Smooth muscle cell (in vitro differentiated cells): ENCODE measurements at regions not wholly inside any gene's neighbourhood (a gene's known extent, or its start where the extent isn't known, plus 50 kb on each side); places are given as distances from the start of the nearest gene placed in this dataset.
A peak's percentile ranks its signal among the peaks of the same experiment; 100 is the strongest.

ENCODE experiments used
- DNase-seq: peaks from one replicate; lab custom pipeline; 2025; ENCODE audit not compliant: unreplicated experiment; lab: John Stamatoyannopoulos, UW
- H2AFZ ChIP-seq: fragments of 200-600 bp; sonication (generic); 2 replicates; pipeline ENCODE4 v1.6.0; 2016; ENCODE audit warnings: antibody characterized with exemption, low read depth, mild to moderate bottlenecking
- H3F3A ChIP-seq: fragments of 200-600 bp; sonication (generic); 2 replicates; pipeline ENCODE4 v1.6.0; 2017; ENCODE audit warnings: antibody characterized with exemption, low read depth
- H3K27ac ChIP-seq: fragments of 200-600 bp; sonication (generic); 2 replicates; pipeline ENCODE4 v1.5.1; 2016; ENCODE audit warnings: low read depth, mild to moderate bottlenecking
- H3K27me3 ChIP-seq: fragments of 200-600 bp; sonication (generic); 2 replicates; pipeline ENCODE4 v1.6.1; 2016; ENCODE audit warnings: low read depth, mild to moderate bottlenecking
- H3K36me3 ChIP-seq: fragments of 200-600 bp; sonication (generic); 2 replicates; pipeline ENCODE4 v1.5.1; 2016; ENCODE audit warnings: low read depth
- H3K4me1 ChIP-seq: fragments of 200-600 bp; sonication (generic); 2 replicates; pipeline ENCODE4 v1.5.1; 2016; ENCODE audit warnings: low read depth
- H3K4me2 ChIP-seq: fragments of 200-600 bp; sonication (generic); 2 replicates; pipeline ENCODE4 v1.6.0; 2016; ENCODE audit warnings: mild to moderate bottlenecking
- H3K4me3 ChIP-seq: fragments of 200-600 bp; sonication (generic); 2 replicates; pipeline ENCODE4 v1.5.1; 2016; ENCODE audit warnings: mild to moderate bottlenecking
- H3K79me2 ChIP-seq: fragments of 200-600 bp; sonication (generic); 2 replicates; pipeline ENCODE4 v1.6.0; 2016; ENCODE audit warnings: low read depth, mild to moderate bottlenecking
- H3K9ac ChIP-seq: fragments of 200-600 bp; sonication (generic); 2 replicates; pipeline ENCODE4 v1.6.0; 2016; ENCODE audit warnings: low read depth
- H3K9me3 ChIP-seq: fragments of 200-600 bp; sonication (generic); replicated peaks from 2 replicates; pipeline ENCODE4 v1.5.1; 2016; ENCODE audit warnings: low read depth
- H4K20me1 ChIP-seq: fragments of 200-600 bp; sonication (generic); 2 replicates; pipeline ENCODE4 v1.6.0; 2016; ENCODE audit warnings: low read depth
- CTCF ChIP-seq: fragments of 200-600 bp; sonication (generic); IDR thresholded peaks from 2 replicates; pipeline ENCODE4 v1.5.1; 2017; ENCODE audit warnings: borderline replicate concordance, mild to moderate bottlenecking, antibody characterized with exemption; ENCODE audit not compliant: insufficient read depth, poor library complexity, severe bottlenecking
- WGBS: methylation state at CpG from one replicate; pipeline ENCODE4 v1.1.7; 2016; ENCODE audit warnings: low lambda C conversion rate; 5-methylcytosine and 5-hydroxymethylcytosine counted together

DNA sequence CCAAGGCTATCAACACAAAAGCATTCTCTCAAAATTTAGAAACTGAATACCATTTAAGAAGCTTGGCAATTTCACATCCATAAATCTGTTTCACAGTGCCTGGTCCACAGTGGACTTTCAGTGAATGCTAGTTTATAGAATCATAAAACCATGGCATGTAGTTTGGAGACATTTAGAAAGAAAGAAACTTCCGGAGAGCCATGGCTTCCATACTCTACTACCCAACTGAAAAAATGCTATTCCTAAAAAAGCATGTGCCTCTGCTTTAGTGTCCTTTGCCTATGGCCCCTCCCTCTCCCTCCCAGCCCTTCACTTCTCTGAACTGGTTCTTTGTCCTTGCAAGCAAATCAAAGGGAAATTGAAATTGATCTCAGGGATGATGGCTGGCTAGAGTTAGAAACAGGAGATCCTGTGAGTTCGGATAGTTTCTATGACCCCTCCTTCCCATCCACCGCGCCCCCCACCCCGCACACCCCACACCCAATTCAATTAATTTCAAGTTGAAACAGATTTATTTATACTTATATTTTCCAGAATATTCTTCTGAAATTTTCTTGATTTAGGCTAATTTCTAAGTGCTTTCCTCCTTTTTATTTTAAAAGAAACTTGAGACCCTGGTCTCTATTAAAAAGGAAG is 248.3 kb downstream of the TRIB2 start:
- no peak overlapping the region for H3K9ac ChIP-seq
- 68% methylated on average over 5 of the region's 5 CpGs for WGBS
- H3K4me2 ChIP-seq = no peak overlapping the region
- no peaks in the 10 kb centered on the region for H3K27me3 ChIP-seq
- no peaks in the 10 kb centered on the region for H3K9me3 ChIP-seq
- H4K20me1 ChIP-seq = no peaks in the 10 kb centered on the region
- no peak overlapping the region for H2AFZ ChIP-seq
- TF ChIP-seq CTCF = no peak
- no peak overlapping the region for H3K4me3 ChIP-seq
- no peaks in the 10 kb centered on the region for H3F3A ChIP-seq
- no peaks in the 10 kb centered on the region for H3K36me3 ChIP-seq
- no peaks in the 10 kb centered on the region for H3K79me2 ChIP-seq
- DNase-seq = no peak
- no peak overlapping the region for H3K27ac ChIP-seq
- peaks cover 6% of the 10 kb centered on the region for H3K4me1 ChIP-seq

GRCh38 chr2:12965540-12966269 is 249.0 kb downstream of the TRIB2 start:
- no peaks in the 10 kb centered on the region for H3F3A ChIP-seq
- H3K4me2 ChIP-seq = peak overlapping the region; percentile 42
- H3K9ac ChIP-seq = peak overlapping the region; percentile 30
- no peaks in the 10 kb centered on the region for H3K36me3 ChIP-seq
- no peak overlapping the region for H2AFZ ChIP-seq
- no peaks in the 10 kb centered on the region for H4K20me1 ChIP-seq
- H3K9me3 ChIP-seq = no peaks in the 10 kb centered on the region
- no peaks in the 10 kb centered on the region for H3K27me3 ChIP-seq
- H3K4me1 ChIP-seq = peaks cover 6% of the 10 kb centered on the region
- TF ChIP-seq CTCF = no peak
- peak overlapping the region; percentile 50 for H3K27ac ChIP-seq
- no peak for DNase-seq
- no peaks in the 10 kb centered on the region for H3K79me2 ChIP-seq
- no peak overlapping the region for H3K4me3 ChIP-seq

- Histone ChIP-seq H3K79me2 (no peaks in the 10 kb centered on the region), H3K27me3 (no peaks in the 10 kb centered on the region), H3K36me3 (no peaks in the 10 kb centered on the region), H4K20me1 (no peaks in the 10 kb centered on the region), H2AFZ (no peak overlapping the region), H3K9me3 (no peaks in the 10 kb centered on the region), H3K4me1 (no peaks in the 10 kb centered on the region), H3K27ac (no peak overlapping the region), H3F3A (no peaks in the 10 kb centered on the region), H3K9ac (no peak overlapping the region), H3K4me3 (no peak overlapping the region), H3K4me2 (no peak overlapping the region)
- DNase-seq = no peak
- no peak for TF ChIP-seq CTCF
- WGBS = 88% methylated on average over 1 of the region's 1 CpG
Measured at GRCh38 chr2:12967804-12968203, 251.1 kb downstream of the TRIB2 start.

DNA sequence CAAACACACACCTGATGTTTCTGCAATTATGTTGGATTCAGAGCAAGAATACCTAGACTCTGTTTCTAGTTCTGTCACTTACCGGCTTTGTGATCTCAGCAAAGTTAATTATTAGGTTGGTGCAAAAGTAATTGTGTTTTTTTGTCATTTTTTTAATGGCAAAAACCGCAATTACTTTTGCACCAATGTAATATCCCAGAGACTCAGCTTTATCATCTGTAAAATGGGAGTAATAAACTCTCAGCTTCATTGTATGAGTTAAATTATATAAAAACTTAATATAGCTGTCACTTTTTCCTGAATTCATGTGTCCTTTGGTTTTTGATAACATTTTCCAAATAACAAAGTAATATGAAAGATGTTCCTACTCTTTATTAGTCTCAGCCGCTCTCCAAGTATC is 251.7 kb downstream of the TRIB2 start:
- H3K4me2 ChIP-seq = no peak overlapping the region
- H3K27ac ChIP-seq = no peak overlapping the region
- H3K79me2 ChIP-seq = no peaks in the 10 kb centered on the region
- H3K9ac ChIP-seq = no peak overlapping the region
- H3K4me1 ChIP-seq = no peaks in the 10 kb centered on the region
- H4K20me1 ChIP-seq = no peaks in the 10 kb centered on the region
- TF ChIP-seq CTCF = no peak
- no peaks in the 10 kb centered on the region for H3K36me3 ChIP-seq
- H3F3A ChIP-seq = no peaks in the 10 kb centered on the region
- H2AFZ ChIP-seq = no peak overlapping the region
- 97% methylated on average over 3 of the region's 3 CpGs for WGBS
- H3K27me3 ChIP-seq = no peaks in the 10 kb centered on the region
- no peak overlapping the region for H3K4me3 ChIP-seq
- no peak for DNase-seq
- H3K9me3 ChIP-seq = no peaks in the 10 kb centered on the region
